ENCODE measurements at regions not wholly inside any gene's neighbourhood (a gene's known extent, or its start where the extent isn't known, plus 50 kb on each side); places are given as distances from the start of the nearest gene placed in this dataset.

DNA sequence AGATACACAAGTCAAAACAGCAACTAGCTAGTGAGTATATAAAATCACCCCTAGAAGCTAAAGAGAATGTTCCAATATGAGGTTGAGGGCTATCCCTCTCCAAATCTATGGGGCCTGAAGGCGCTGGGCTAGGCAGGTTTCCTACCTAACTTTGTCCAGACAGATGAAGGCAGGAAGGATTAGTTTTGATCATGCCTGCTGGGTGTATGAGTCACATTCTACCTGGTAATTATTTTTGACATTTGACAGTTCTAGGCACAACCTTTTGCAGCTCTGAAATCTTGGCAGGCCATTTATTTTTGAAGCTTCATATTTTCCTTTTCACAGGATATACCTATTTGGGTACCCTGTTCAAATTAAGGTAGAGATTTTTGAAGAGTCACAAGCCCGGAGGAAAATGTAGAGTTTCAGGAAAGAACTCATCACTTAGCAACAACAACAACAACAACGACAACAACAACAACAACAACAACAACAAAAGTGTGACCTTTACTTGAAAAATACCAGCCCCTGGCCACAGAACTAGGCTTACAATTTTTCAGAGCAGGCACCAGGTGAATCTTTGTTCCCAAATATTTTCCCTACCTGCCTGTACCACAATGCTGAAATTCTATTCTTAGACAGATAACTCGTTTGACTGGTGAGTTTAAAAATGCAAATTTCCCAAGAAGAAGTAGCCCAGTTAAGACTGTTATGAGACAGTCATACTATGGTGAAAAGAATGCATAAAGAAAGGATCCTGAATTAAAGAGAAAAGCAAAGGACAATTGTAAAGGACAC, 175.5 kb upstream of the TUT7 start:
- no peak overlapping the region for H3K4me3 ChIP-seq (ENCODE audit: low read length)
- peak; percentile 81 for DNase-seq (ENCODE audit: low read depth)
- TF ChIP-seq, protein P1, sequence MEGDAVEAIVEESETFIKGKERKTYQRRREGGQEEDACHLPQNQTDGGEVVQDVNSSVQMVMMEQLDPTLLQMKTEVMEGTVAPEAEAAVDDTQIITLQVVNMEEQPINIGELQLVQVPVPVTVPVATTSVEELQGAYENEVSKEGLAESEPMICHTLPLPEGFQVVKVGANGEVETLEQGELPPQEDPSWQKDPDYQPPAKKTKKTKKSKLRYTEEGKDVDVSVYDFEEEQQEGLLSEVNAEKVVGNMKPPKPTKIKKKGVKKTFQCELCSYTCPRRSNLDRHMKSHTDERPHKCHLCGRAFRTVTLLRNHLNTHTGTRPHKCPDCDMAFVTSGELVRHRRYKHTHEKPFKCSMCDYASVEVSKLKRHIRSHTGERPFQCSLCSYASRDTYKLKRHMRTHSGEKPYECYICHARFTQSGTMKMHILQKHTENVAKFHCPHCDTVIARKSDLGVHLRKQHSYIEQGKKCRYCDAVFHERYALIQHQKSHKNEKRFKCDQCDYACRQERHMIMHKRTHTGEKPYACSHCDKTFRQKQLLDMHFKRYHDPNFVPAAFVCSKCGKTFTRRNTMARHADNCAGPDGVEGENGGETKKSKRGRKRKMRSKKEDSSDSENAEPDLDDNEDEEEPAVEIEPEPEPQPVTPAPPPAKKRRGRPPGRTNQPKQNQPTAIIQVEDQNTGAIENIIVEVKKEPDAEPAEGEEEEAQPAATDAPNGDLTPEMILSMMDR (IDR thresholded peaks at IDR 0.05; ENCODE audit: insufficient read depth, low read depth, low read length, missing control alignments): no peak

DNA sequence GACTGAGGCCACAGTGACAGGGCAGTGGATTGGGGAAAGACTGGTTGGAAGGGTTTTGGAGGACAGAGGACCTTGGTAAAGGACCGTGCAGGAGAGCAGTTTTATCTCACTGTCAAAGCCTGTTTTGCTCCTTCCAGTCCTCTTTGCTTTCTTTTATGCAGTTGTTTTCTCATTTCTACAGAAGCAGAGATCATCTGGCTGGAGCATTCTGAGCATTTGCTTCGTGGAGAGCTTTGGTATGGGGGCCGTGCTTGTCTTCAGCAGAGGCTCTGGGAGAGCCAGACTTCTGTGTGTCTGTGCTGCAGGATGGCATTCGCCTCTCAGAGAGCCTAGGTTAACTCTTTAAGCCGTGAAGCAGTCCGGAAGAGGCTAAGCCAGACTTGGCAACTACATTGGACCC, 171.8 kb upstream of the TUT7 start:
- TF ChIP-seq, protein P1 (IDR thresholded peaks at IDR 0.05; ENCODE audit: insufficient read depth, low read depth, low read length, missing control alignments): no peak
- DNase-seq (ENCODE audit: low read depth): no peak

DNA sequence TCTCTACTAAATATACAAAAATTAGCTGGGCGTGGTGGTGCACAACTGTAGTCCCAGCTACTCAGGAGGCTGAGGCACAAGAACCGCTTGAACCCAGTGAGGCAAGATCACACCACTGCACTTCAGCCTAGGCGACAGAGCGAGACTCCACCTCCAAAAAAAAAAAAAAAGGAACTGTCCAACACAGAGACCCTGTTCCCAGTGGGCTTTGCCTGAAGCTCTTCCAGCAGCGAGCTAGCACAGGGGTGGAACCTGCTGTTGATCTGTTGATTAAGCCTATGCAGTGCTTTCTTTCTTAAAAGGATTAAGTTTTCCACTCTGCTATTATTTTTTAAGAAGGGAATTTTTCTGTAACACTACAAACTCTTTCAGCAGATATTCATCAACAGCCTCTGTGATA, 171.0 kb upstream of the TUT7 start:
- H3K4me3 ChIP-seq (ENCODE audit: low read length): no peak overlapping the region
- TF ChIP-seq, protein P1 (IDR thresholded peaks at IDR 0.05; ENCODE audit: insufficient read depth, low read depth, low read length, missing control alignments): no peak
- no peak for DNase-seq (ENCODE audit: low read depth)

More for the DNA sequence above, 171.8 kb upstream of the TUT7 start:
- no peak overlapping the region for H3K4me3 ChIP-seq (ENCODE audit: low read length)

DNA sequence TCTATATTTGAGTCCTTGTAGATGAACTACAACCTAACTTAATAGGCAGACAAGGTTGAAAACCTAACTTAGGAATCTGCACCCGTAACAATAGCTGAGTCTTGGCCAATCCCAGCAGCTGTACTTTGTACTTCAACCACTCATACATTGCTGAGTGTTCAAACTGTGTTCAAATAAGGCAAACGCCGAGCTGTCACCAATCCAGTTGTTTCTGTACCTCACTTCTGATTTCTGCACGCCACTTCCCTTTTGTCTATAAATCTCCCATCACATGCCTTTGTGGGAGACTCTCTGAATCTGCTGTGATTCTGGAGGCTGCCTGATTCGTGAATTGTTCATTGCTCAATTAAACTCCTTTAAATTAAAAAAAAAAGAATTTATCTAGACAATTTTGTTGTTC, 167.8 kb upstream of the TUT7 start:
- no peak overlapping the region for H3K4me3 ChIP-seq (ENCODE audit: low read length)
- TF ChIP-seq, protein P1 (IDR thresholded peaks at IDR 0.05; ENCODE audit: insufficient read depth, low read depth, low read length, missing control alignments): no peak
- no peak for DNase-seq (ENCODE audit: low read depth)

DNA sequence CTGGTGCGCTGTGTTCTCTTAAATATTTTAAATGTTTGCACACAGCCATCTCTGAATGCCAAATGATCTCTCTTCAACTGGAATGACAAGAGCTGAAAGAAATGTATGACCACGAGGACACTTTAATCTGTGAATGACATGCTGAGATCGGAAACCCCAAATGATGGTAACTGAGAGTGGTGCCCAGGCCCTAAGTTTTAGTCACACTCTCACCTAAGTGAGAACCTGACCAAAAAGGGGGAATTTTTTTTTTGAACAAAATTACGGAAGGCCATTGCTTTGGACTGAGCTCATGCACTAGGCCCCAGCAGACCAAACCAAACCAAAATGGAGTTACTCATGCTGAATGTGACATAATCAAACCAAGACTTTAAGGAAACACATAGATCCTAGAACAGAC, 167.1 kb upstream of the TUT7 start:
- DNase-seq (ENCODE audit: low read depth): no peak
- TF ChIP-seq, protein P1 (IDR thresholded peaks at IDR 0.05; ENCODE audit: insufficient read depth, low read depth, low read length, missing control alignments): no peak
- no peak overlapping the region for H3K4me3 ChIP-seq (ENCODE audit: low read length)

DNA sequence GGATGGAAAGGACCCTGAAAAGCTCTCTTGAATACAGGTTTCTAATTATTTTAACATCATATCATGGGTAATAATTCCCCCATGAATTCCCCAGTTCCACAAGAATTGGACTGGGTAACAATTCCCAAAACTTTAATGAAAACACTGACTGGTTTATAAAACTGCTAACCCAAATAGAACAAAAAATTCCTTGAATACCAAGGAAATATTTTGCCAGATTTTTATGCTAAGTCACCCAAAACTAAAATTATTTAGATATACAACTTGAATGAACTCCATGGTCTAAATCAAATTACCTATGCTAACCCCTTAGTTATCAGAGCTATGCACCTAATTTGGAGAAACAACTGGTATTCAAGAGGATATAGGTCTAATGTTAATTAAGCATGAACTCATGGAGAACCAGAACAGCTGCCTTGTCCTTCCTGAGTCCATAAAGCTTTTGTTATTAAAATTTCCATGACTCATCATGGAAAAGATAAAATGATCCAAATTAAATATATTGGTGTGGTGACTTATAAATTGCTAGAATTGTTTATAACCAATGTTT, 164.9 kb upstream of the TUT7 start:
- TF ChIP-seq, protein P1 (IDR thresholded peaks at IDR 0.05; ENCODE audit: insufficient read depth, low read depth, low read length, missing control alignments): no peak
- no peak overlapping the region for H3K4me3 ChIP-seq (ENCODE audit: low read length)
- no peak for DNase-seq (ENCODE audit: low read depth)

DNA sequence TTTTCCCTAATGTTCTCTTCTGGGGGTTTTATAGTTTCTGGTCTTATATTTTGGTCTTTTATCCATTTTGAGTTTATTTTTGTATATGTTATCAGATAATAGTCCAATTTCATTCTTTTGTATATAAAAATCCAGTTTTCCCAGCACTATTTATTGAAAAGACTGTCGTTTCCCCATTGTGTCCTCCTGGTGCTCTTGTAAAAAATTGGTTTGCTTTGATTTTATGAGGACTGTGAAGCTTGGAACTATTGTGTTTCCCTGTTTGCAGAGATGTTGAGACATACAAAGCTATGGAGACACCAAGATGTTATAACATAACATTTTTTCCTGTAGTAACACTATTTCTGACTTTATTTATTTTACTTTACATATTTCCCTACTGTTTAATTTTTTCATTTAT, 163.3 kb upstream of the TUT7 start:
- TF ChIP-seq, protein P1 (IDR thresholded peaks at IDR 0.05; ENCODE audit: insufficient read depth, low read depth, low read length, missing control alignments): no peak
- no peak for DNase-seq (ENCODE audit: low read depth)
- no peak overlapping the region for H3K4me3 ChIP-seq (ENCODE audit: low read length)

All from epithelial cell of esophagus (primary cell).